Uterus (tissue), 2 donors: ENCODE measurements at regions not wholly inside any gene's neighbourhood (a gene's known extent, or its start where the extent isn't known, plus 50 kb on each side); places are given as distances from the start of the nearest gene placed in this dataset.

ENCODE experiments used
- POLR2A ChIP-seq, 2 donors: fragments of 450-650 bp; IDR thresholded peaks; one replicate each; pipeline ENCODE4 v1.6.1; 2016; ENCODE audit warnings: antibody characterized with exemption in 2 of 2, mild to moderate bottlenecking in 1 of 2, moderate library complexity in 1 of 2
- TF ChIP-seq, protein P1 (sequence below), 4 experiments: fragments of 200-600 bp in 2 of 4; fragments of 450-650 bp in 2 of 4; sonication (generic) in 2 of 4; IDR thresholded peaks; one replicate each; pipeline ENCODE4 v1.5.1; 2016 to 2019; ENCODE audit warnings: antibody characterized with exemption in 4 of 4, mild to moderate bottlenecking in 2 of 4, moderate library complexity in 1 of 4

DNA sequence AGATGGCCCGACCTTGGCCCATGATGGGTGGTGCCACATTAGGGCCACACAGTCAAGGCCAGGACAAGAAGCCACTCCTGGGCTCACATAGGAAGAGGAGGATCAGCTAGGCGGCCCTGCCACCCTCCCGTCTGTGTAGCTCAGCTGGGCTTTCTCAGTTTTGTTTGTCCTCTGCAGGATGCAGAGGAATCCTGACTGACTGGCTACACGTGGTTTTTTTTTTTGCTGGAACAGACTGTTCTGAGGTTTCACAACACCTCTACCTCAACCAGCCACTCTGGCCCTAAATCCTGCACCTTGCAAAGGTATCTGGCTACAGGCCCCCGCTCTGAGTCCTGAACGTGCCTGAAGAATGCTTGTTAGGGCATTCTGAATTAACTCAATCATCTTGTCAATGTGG is 88.3 kb upstream of the MSX2 start:
- TF ChIP-seq, protein P1, sequence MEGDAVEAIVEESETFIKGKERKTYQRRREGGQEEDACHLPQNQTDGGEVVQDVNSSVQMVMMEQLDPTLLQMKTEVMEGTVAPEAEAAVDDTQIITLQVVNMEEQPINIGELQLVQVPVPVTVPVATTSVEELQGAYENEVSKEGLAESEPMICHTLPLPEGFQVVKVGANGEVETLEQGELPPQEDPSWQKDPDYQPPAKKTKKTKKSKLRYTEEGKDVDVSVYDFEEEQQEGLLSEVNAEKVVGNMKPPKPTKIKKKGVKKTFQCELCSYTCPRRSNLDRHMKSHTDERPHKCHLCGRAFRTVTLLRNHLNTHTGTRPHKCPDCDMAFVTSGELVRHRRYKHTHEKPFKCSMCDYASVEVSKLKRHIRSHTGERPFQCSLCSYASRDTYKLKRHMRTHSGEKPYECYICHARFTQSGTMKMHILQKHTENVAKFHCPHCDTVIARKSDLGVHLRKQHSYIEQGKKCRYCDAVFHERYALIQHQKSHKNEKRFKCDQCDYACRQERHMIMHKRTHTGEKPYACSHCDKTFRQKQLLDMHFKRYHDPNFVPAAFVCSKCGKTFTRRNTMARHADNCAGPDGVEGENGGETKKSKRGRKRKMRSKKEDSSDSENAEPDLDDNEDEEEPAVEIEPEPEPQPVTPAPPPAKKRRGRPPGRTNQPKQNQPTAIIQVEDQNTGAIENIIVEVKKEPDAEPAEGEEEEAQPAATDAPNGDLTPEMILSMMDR (IDR thresholded peaks at IDR 0.05), result no peak
- no peak for TF ChIP-seq POLR2A (IDR thresholded peaks at IDR 0.05)
